ENCODE measurements at regions not wholly inside any gene's neighbourhood (a gene's known extent, or its start where the extent isn't known, plus 50 kb on each side); places are given as distances from the start of the nearest gene placed in this dataset.

DNA sequence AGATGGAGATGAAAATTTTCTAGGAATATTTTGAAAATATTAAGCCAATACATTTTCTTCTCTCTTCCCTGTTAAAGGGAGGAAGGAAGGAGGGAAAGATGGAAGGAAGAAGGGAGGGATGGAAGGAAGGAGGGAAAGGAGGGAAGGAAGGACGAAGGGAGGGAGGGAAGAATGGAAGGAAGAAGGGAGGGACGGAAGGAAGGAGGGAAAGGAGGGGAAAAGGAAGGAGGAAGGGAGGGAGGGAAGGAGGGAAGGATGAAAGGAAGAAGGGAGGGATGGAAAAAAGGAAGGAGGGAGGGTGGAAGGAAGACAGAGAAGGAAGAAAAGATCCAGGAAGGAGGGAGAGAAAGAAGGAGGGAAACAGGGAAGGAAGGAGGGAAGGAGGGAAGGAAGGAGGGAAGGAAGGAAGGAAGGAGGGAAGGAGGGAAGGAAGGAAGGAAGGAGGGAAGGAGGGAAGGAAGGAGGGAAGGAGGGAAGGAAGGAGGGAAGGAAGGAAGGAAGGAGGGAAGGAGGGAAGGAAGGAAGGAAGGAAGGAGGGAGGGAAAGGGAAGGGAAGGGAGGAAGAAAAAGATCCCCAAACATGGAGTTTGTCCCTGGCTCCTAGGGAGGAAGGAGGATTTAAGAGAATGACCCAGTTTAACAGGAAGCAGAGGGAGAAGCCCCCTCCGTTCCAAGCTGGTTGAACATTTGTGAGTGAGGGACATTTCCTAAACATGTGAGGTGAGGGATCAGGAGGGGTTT is 70.3 kb upstream of the NEURL1B start:
- H3K79me2 ChIP-seq = no peaks in the 10 kb centered on the region
- H3K4me3 ChIP-seq = no peak overlapping the region
- no peaks in the 10 kb centered on the region for H3K27me3 ChIP-seq
- no peak overlapping the region for H2AFZ ChIP-seq
- H4K20me1 ChIP-seq (ENCODE audit: insufficient read depth, poor library complexity, severe bottlenecking) = no peaks in the 10 kb centered on the region
- H3K4me1 ChIP-seq (ENCODE audit: insufficient read depth) = no peaks in the 10 kb centered on the region
- no peak overlapping the region for H3K4me2 ChIP-seq
- no peak for TF ChIP-seq EZH2phosphoT487 (IDR thresholded peaks at IDR 0.05; ENCODE audit: low read depth, severe bottlenecking, unreplicated experiment)
- TF ChIP-seq, protein P1, sequence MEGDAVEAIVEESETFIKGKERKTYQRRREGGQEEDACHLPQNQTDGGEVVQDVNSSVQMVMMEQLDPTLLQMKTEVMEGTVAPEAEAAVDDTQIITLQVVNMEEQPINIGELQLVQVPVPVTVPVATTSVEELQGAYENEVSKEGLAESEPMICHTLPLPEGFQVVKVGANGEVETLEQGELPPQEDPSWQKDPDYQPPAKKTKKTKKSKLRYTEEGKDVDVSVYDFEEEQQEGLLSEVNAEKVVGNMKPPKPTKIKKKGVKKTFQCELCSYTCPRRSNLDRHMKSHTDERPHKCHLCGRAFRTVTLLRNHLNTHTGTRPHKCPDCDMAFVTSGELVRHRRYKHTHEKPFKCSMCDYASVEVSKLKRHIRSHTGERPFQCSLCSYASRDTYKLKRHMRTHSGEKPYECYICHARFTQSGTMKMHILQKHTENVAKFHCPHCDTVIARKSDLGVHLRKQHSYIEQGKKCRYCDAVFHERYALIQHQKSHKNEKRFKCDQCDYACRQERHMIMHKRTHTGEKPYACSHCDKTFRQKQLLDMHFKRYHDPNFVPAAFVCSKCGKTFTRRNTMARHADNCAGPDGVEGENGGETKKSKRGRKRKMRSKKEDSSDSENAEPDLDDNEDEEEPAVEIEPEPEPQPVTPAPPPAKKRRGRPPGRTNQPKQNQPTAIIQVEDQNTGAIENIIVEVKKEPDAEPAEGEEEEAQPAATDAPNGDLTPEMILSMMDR (IDR thresholded peaks at IDR 0.05; ENCODE audit: poor library complexity) = no peak
- no peak for TF ChIP-seq EZH2 (IDR thresholded peaks at IDR 0.05; ENCODE audit: borderline replicate concordance)
- no peaks in the 10 kb centered on the region for H3K9me2 ChIP-seq (replicated peaks; ENCODE audit: insufficient read depth)
- 75% methylated on average over 2 of the region's 3 CpGs for WGBS (ENCODE audit: low lambda C conversion rate, missing lambda C conversion rate)
- H3K9me3 ChIP-seq (ENCODE audit: low read depth) = no peaks in the 10 kb centered on the region
- no peak for DNase-seq (ENCODE audit: low spot score)
- no peak overlapping the region for H3K27ac ChIP-seq
- H3K36me3 ChIP-seq (replicated peaks; ENCODE audit: insufficient read depth, low read depth) = no peaks in the 10 kb centered on the region

GRCh38 chr5:172569861-172570558 is 71.1 kb upstream of the NEURL1B start:
- Histone ChIP-seq H3K4me3 (no peak overlapping the region), H2AFZ (no peak overlapping the region), H3K4me2 (no peak overlapping the region), H3K36me3 (replicated peaks; ENCODE audit: insufficient read depth, low read depth) (no peaks in the 10 kb centered on the region), H3K9me3 (ENCODE audit: low read depth) (no peaks in the 10 kb centered on the region), H3K4me1 (ENCODE audit: insufficient read depth) (peaks cover 5% of the 10 kb centered on the region), H3K9me2 (replicated peaks; ENCODE audit: insufficient read depth) (no peaks in the 10 kb centered on the region), H3K27ac (no peak overlapping the region), H3K27me3 (no peaks in the 10 kb centered on the region), H3K79me2 (no peaks in the 10 kb centered on the region), H4K20me1 (ENCODE audit: insufficient read depth, poor library complexity, severe bottlenecking) (no peaks in the 10 kb centered on the region)
- peak; percentile 33 for DNase-seq (ENCODE audit: low spot score)
- TF ChIP-seq EZH2phosphoT487 (IDR thresholded peaks at IDR 0.05; ENCODE audit: low read depth, severe bottlenecking, unreplicated experiment) (no peak), EZH2 (IDR thresholded peaks at IDR 0.05; ENCODE audit: borderline replicate concordance) (no peak)
- TF ChIP-seq, protein P1 (IDR thresholded peaks at IDR 0.05; ENCODE audit: poor library complexity) = no peak
- 20% methylated on average over 15 of the region's 15 CpGs for WGBS (ENCODE audit: low lambda C conversion rate, missing lambda C conversion rate)

GRCh38 chr5:172568308-172568910 is 72.7 kb upstream of the NEURL1B start:
- WGBS (ENCODE audit: low lambda C conversion rate, missing lambda C conversion rate) = 95% methylated on average over 3 of the region's 3 CpGs
- H3K79me2 ChIP-seq = no peaks in the 10 kb centered on the region
- TF ChIP-seq EZH2phosphoT487 (IDR thresholded peaks at IDR 0.05; ENCODE audit: low read depth, severe bottlenecking, unreplicated experiment) = no peak
- TF ChIP-seq, protein P1 (IDR thresholded peaks at IDR 0.05; ENCODE audit: poor library complexity) = no peak
- TF ChIP-seq EZH2 (IDR thresholded peaks at IDR 0.05; ENCODE audit: borderline replicate concordance) = no peak

More at GRCh38 chr5:172568308-172568910, 72.7 kb upstream of the NEURL1B start:
- H3K4me2 ChIP-seq = no peak overlapping the region
- no peak overlapping the region for H3K27ac ChIP-seq
- no peaks in the 10 kb centered on the region for H4K20me1 ChIP-seq (ENCODE audit: insufficient read depth, poor library complexity, severe bottlenecking)
- H3K27me3 ChIP-seq = no peaks in the 10 kb centered on the region
- no peaks in the 10 kb centered on the region for H3K36me3 ChIP-seq (replicated peaks; ENCODE audit: insufficient read depth, low read depth)
- H3K4me1 ChIP-seq (ENCODE audit: insufficient read depth) = peaks cover 7% of the 10 kb centered on the region
- H2AFZ ChIP-seq = no peak overlapping the region
- no peaks in the 10 kb centered on the region for H3K9me2 ChIP-seq (replicated peaks; ENCODE audit: insufficient read depth)
- H3K4me3 ChIP-seq = no peak overlapping the region
- H3K9me3 ChIP-seq (ENCODE audit: low read depth) = no peaks in the 10 kb centered on the region
- DNase-seq (ENCODE audit: low spot score) = no peak
